SK-N-SH treated with all-trans-retinoic acid at 6 μM for 48 hours (cell line): ENCODE measurements at regions not wholly inside any gene's neighbourhood (a gene's known extent, or its start where the extent isn't known, plus 50 kb on each side); places are given as distances from the start of the nearest gene placed in this dataset.
"Not testable (repeated sequence)": the region's sequence is repeated elsewhere in the genome, so short reads cannot be mapped to it uniquely, and the experiment has no call there.

Experiments
- ESRRG ChIP-seq: fragments of 250-450 bp; sonication (Bioruptor Pico); IDR thresholded peaks from 2 replicates; pipeline ENCODE4 v1.6.1; 2021; ENCODE audit warnings: mild to moderate bottlenecking
- GLIS3 ChIP-seq: fragments of 250-450 bp; sonication (Bioruptor Pico); IDR thresholded peaks from 2 replicates; pipeline ENCODE4 v1.5.0; 2020; ENCODE audit warnings: mild to moderate bottlenecking, moderate library complexity
- RARB ChIP-seq: fragments of 250-450 bp; sonication (Bioruptor Pico); IDR thresholded peaks from 2 replicates; pipeline ENCODE4 v1.8.0; 2021; ENCODE audit warnings: mild to moderate bottlenecking, moderate library complexity
- TF ChIP-seq, protein P1 (sequence below): fragments of 250-450 bp; sonication (Bioruptor Pico); IDR thresholded peaks from 2 replicates; pipeline ENCODE4 v1.5.1; 2020; ENCODE audit warnings: low read depth, mild to moderate bottlenecking, moderate library complexity

DNA sequence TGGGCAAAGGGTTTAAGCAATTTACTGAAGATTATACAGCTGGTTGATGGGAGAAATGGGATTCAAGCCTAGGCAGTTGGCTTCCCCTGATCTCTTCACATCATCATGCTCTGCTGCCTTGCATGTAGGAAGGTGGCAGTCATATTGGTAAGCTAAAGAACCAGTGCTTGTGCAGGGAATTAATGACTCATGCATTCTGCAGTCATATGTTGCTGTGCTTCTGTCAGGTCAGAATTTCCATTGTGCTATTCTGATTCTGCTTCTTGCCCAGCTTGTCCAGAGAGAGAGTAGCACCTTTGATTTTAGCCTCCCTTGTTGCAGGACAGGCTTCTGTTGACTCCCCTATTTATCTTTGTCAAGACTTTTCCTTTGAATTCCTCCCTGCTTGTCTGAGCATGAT, 114.0 kb upstream of the IKBKE start:
- TF ChIP-seq, protein P1, sequence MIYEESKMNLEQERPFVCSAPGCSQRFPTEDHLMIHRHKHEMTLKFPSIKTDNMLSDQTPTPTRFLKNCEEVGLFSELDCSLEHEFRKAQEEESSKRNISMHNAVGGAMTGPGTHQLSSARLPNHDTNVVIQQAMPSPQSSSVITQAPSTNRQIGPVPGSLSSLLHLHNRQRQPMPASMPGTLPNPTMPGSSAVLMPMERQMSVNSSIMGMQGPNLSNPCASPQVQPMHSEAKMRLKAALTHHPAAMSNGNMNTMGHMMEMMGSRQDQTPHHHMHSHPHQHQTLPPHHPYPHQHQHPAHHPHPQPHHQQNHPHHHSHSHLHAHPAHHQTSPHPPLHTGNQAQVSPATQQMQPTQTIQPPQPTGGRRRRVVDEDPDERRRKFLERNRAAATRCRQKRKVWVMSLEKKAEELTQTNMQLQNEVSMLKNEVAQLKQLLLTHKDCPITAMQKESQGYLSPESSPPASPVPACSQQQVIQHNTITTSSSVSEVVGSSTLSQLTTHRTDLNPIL (CRISPR knock-in tag): not testable (repeated sequence)
- TF ChIP-seq GLIS3 (CRISPR knock-in tag); RARB (CRISPR knock-in tag); ESRRG: not testable (repeated sequence)
